ENCODE measurements at regions not wholly inside any gene's neighbourhood (a gene's known extent, or its start where the extent isn't known, plus 50 kb on each side); places are given as distances from the start of the nearest gene placed in this dataset.

- TF ChIP-seq GATA2 (IDR thresholded peaks at IDR 0.05; ENCODE audit: low read depth, low read length) (no peak), GATA3 (IDR thresholded peaks at IDR 0.05; ENCODE audit: low read depth, low read length) (no peak)
Measured at GRCh38 chr13:87814403-87814802, 143.2 kb downstream of the SLITRK5 start.

Measured in SH-SY5Y (cell line).